Fibroblast of upper back skin (primary cell): ENCODE measurements at regions not wholly inside any gene's neighbourhood (a gene's known extent, or its start where the extent isn't known, plus 50 kb on each side); places are given as distances from the start of the nearest gene placed in this dataset.

Source experiments
- DNase-seq: peaks from one replicate; pipeline ENCODE4 v3.0.0-alpha.2; 2013

- DNase-seq, result no peak
Measured at GRCh38 chr10:123462756-123463155, 203.4 kb upstream of the GPR26 start.

GRCh38 chr10:123463181-123463580, 203.0 kb upstream of the GPR26 start:
- no peak for DNase-seq

- no peak for DNase-seq
Measured at GRCh38 chr10:123463698-123464097, 202.5 kb upstream of the GPR26 start.

- DNase-seq, result no peak
Measured at GRCh38 chr10:123464430-123465323, 201.5 kb upstream of the GPR26 start.

- no peak for DNase-seq
Measured at GRCh38 chr10:123470336-123470921, 195.7 kb upstream of the GPR26 start.

GRCh38 chr10:123471811-123472210, 194.3 kb upstream of the GPR26 start:
- no peak for DNase-seq

GRCh38 chr10:123472606-123473005, 193.5 kb upstream of the GPR26 start:
- no peak for DNase-seq

- no peak for DNase-seq
Measured at GRCh38 chr10:123474700-123475099, 191.5 kb upstream of the GPR26 start.

GRCh38 chr10:123475466-123475865, 190.7 kb upstream of the GPR26 start:
- DNase-seq, result no peak

- no peak for DNase-seq
Measured at GRCh38 chr10:123478116-123478515, 188.0 kb upstream of the GPR26 start.

GRCh38 chr10:123479640-123480039, 186.5 kb upstream of the GPR26 start:
- DNase-seq, result no peak

GRCh38 chr10:123480344-123480743, 185.8 kb upstream of the GPR26 start:
- no peak for DNase-seq

- DNase-seq, result no peak
Measured at GRCh38 chr10:123480845-123481244, 185.3 kb upstream of the GPR26 start.

GRCh38 chr10:123484722-123485121, 181.4 kb upstream of the GPR26 start:
- no peak for DNase-seq

GRCh38 chr10:123485341-123485960, 180.7 kb upstream of the GPR26 start:
- DNase-seq, result no peak

- no peak for DNase-seq
Measured at GRCh38 chr10:123488436-123488835, 177.7 kb upstream of the GPR26 start.

GRCh38 chr10:123491364-123491763, 174.8 kb upstream of the GPR26 start:
- DNase-seq, result no peak

- no peak for DNase-seq
Measured at GRCh38 chr10:123492016-123492415, 174.1 kb upstream of the GPR26 start.

GRCh38 chr10:123494301-123494808, 171.8 kb upstream of the GPR26 start:
- no peak for DNase-seq

- DNase-seq, result no peak
Measured at GRCh38 chr10:123496375-123496774, 169.8 kb upstream of the GPR26 start.

GRCh38 chr10:123496996-123497660, 169.0 kb upstream of the GPR26 start:
- no peak for DNase-seq

GRCh38 chr10:123500110-123500509, 166.0 kb upstream of the GPR26 start:
- DNase-seq, result no peak

GRCh38 chr10:123501148-123501547, 165.0 kb upstream of the GPR26 start:
- DNase-seq, result no peak
